NT2/D1 (cell line): ENCODE measurements at regions not wholly inside any gene's neighbourhood (a gene's known extent, or its start where the extent isn't known, plus 50 kb on each side); places are given as distances from the start of the nearest gene placed in this dataset.
"Not testable (repeated sequence)": the region's sequence is repeated elsewhere in the genome, so short reads cannot be mapped to it uniquely, and the experiment has no call there.

Source experiments
- DNase-seq: peaks from one replicate; pipeline ENCODE4 v3.0.0-alpha.2; 2011; ENCODE audit warnings: low read depth, low spot score
- H3K27me3 ChIP-seq: 2 replicates; pipeline ENCODE4 v1.6.0; 2011; ENCODE audit warnings: mild to moderate bottlenecking; ENCODE audit not compliant: insufficient read length, insufficient read depth
- H3K36me3 ChIP-seq: 2 replicates; pipeline ENCODE4 v1.6.1; 2011; ENCODE audit warnings: mild to moderate bottlenecking, low read length, mixed read lengths; ENCODE audit not compliant: insufficient read depth, insufficient read length
- H3K4me1 ChIP-seq: 2 replicates; pipeline ENCODE4 v1.5.1; 2011; ENCODE audit not compliant: insufficient read depth, insufficient read length
- H3K4me3 ChIP-seq: 2 replicates; pipeline ENCODE4 v1.5.1; 2011; ENCODE audit warnings: low read depth; ENCODE audit not compliant: insufficient read length
- H3K9ac ChIP-seq: 2 replicates; pipeline ENCODE4 v1.6.0; 2011; ENCODE audit warnings: low read depth; ENCODE audit not compliant: insufficient read length
- H3K9me3 ChIP-seq: 2 replicates; pipeline ENCODE4 v1.5.1; 2011; ENCODE audit warnings: mild to moderate bottlenecking, low read length; ENCODE audit not compliant: insufficient read depth
- SUZ12 ChIP-seq: IDR thresholded peaks from 2 replicates; pipeline ENCODE4 v1.6.1; 2011; ENCODE audit not compliant: insufficient read length, insufficient read depth; ENCODE audit errors: extremely low read depth
- YY1 ChIP-seq: IDR thresholded peaks from 2 replicates; pipeline ENCODE4 v1.6.1; 2011; ENCODE audit not compliant: insufficient read length, insufficient read depth
- ZNF274 ChIP-seq: IDR thresholded peaks from 2 replicates; pipeline ENCODE4 v1.6.1; 2011; ENCODE audit warnings: mild to moderate bottlenecking, low read depth, low read length

GRCh38 chr4:169921237-169921636 lies 105.0 kb downstream of the MFAP3L start:
- Histone ChIP-seq H3K4me3 (no peak overlapping the region), H3K9ac (no peak overlapping the region), H3K36me3 (no peaks in the 10 kb centered on the region), H3K9me3 (peaks cover 41% of the 10 kb centered on the region; the same call in 1 of the 2 replicates), H3K4me1 (peaks cover 2% of the 10 kb centered on the region), H3K27me3 (no peaks in the 10 kb centered on the region)
- TF ChIP-seq SUZ12 (no peak), YY1 (no peak), ZNF274 (no peak)
- DNase-seq = no peak

GRCh38 chr4:169919194-169920124 lies 106.7 kb downstream of the MFAP3L start:
- not testable (repeated sequence) for DNase-seq

DNA sequence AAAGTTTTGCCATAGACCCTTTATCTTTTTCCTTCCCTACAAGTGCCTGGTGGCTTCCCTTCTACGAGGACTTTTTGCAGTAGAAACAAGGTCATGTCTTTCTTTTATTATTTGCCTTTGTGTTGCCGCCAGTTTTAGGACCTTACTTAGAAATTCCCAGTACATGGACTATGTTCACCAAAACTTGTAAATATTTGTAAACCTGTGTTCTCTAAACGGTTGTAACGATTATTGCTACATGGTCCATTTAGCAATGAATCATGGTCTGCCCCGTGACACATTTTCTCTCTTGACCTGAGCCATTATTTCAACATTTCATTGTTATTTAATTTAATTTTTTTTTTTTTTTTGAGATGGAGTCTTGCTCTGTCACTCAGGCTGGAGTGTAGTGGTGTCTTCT lies 110.7 kb downstream of the MFAP3L start:
- Histone ChIP-seq H3K4me3 (no peak overlapping the region), H3K9ac (no peak overlapping the region), H3K4me1 (no peaks in the 10 kb centered on the region), H3K27me3 (no peaks in the 10 kb centered on the region), H3K9me3 (peaks cover 32% of the 10 kb centered on the region; the same call in 1 of the 2 replicates), H3K36me3 (no peaks in the 10 kb centered on the region)
- no peak for DNase-seq
- TF ChIP-seq SUZ12 (no peak), ZNF274 (no peak), YY1 (no peak)

More at GRCh38 chr4:169919194-169920124, 106.7 kb downstream of the MFAP3L start:
- not testable (repeated sequence) for H3K27me3 ChIP-seq, H3K4me3 ChIP-seq, H3K4me1 ChIP-seq, H3K9ac ChIP-seq, H3K36me3 ChIP-seq
- H3K9me3 ChIP-seq = peaks cover 42% of the 10 kb centered on the region; the same call in 1 of the 2 replicates

- DNase-seq = no peak
- H3K36me3 ChIP-seq = no peaks in the 10 kb centered on the region
- H3K9me3 ChIP-seq = peaks cover 32% of the 10 kb centered on the region; the same call in 1 of the 2 replicates
- H3K27me3 ChIP-seq = no peaks in the 10 kb centered on the region
- H3K4me3 ChIP-seq = no peak overlapping the region
- H3K9ac ChIP-seq = no peak overlapping the region
- TF ChIP-seq SUZ12 (no peak), YY1 (no peak), ZNF274 (no peak)
- H3K4me1 ChIP-seq = no peaks in the 10 kb centered on the region
Measured at GRCh38 chr4:169914866-169915265, 111.3 kb downstream of the MFAP3L start.

DNA sequence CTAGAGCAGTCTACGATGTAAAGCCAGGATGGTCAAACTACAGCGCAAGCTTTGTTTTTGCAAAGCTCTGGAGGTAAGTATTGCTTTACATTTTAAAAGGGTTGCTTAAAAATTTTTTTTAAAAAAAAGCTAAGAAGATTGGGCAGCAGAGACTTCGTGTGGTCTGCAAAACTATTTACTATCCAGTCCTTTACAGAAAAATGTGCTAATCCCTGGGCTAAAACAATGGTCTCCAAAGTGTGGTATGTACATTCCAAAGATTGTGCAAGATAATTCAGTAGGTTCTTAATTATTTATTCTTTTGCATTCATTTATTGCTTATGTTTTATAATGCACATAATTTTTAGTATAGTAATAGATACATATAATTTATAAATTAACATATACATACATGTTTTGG lies 113.2 kb downstream of the MFAP3L start:
- Histone ChIP-seq H3K4me3 (no peak overlapping the region), H3K36me3 (no peaks in the 10 kb centered on the region), H3K4me1 (no peaks in the 10 kb centered on the region), H3K9ac (no peak overlapping the region), H3K27me3 (no peaks in the 10 kb centered on the region), H3K9me3 (peaks cover 19% of the 10 kb centered on the region; the same call in 1 of the 2 replicates)
- DNase-seq = no peak
- TF ChIP-seq ZNF274 = no peak
- no peak for TF ChIP-seq SUZ12

- no peaks in the 10 kb centered on the region for H3K4me1 ChIP-seq
- H3K36me3 ChIP-seq = no peaks in the 10 kb centered on the region
- H3K9ac ChIP-seq = no peak overlapping the region
- DNase-seq = no peak
- no peak overlapping the region for H3K4me3 ChIP-seq
- H3K9me3 ChIP-seq = no peaks in the 10 kb centered on the region
- H3K27me3 ChIP-seq = no peaks in the 10 kb centered on the region
- TF ChIP-seq YY1 (no peak), SUZ12 (no peak), ZNF274 (no peak)
Measured at GRCh38 chr4:169909897-169910296, 116.3 kb downstream of the MFAP3L start.

DNA sequence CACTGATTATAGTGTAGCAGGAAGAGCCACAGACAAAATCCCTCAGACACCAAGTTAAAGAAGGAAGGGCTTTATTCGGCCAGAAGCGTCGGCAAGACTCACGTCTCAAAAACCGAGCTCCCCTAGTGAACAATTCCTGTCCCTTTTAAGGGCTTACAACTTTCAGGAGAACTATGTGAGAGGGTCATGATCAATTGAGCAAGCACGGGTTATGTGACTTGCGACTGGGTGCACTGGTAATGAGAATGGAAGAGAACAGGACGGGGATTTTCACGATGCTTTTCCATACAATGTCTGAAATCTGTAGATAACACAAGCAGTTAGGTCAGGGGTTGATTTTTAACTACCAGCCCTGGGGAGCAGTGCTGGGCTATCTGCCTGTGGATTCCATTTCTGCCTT lies 116.7 kb downstream of the MFAP3L start:
- H3K4me3 ChIP-seq = no peak overlapping the region
- H3K4me1 ChIP-seq = no peaks in the 10 kb centered on the region
- no peaks in the 10 kb centered on the region for H3K9me3 ChIP-seq
- no peaks in the 10 kb centered on the region for H3K36me3 ChIP-seq
- H3K9ac ChIP-seq = no peak overlapping the region
- no peak for TF ChIP-seq ZNF274
- no peak for TF ChIP-seq YY1
- no peak for TF ChIP-seq SUZ12
- no peak for DNase-seq
- no peaks in the 10 kb centered on the region for H3K27me3 ChIP-seq
